Nephron (organoid): ENCODE measurements at regions not wholly inside any gene's neighbourhood (a gene's known extent, or its start where the extent isn't known, plus 50 kb on each side); places are given as distances from the start of the nearest gene placed in this dataset.
A peak's percentile ranks its signal among the peaks of the same experiment; 100 is the strongest.

Source experiments
- H3K27ac Mint-ChIP-seq, 3 experiments: 2 replicates each; pipeline ENCODE4 v1.8.0; 2020; ENCODE audit warnings: mixed read lengths in 3 of 3, mild to moderate bottlenecking in 2 of 3, moderate library complexity in 1 of 3
- H3K27me3 Mint-ChIP-seq: 2 replicates; pipeline ENCODE4 v1.8.0; 2021; ENCODE audit warnings: low read depth, mild to moderate bottlenecking, moderate library complexity, mixed read lengths
- H3K36me3 Mint-ChIP-seq: 2 replicates; pipeline ENCODE4 v1.8.0; 2020; ENCODE audit warnings: low read depth, mixed read lengths
- H3K4me1 Mint-ChIP-seq: 2 replicates; pipeline ENCODE4 v1.8.0; 2020; ENCODE audit warnings: mixed read lengths
- H3K4me3 Mint-ChIP-seq, 3 experiments: 2 replicates each; pipeline ENCODE4 v1.8.0; 2020; ENCODE audit warnings: mild to moderate bottlenecking in 3 of 3, mixed read lengths in 3 of 3, moderate library complexity in 2 of 3
- H3K9me3 Mint-ChIP-seq: 2 replicates; pipeline ENCODE4 v1.8.0; 2020; ENCODE audit warnings: mixed read lengths
- TF ChIP-seq, protein P1 (sequence below), 3 experiments: fragments of 200-600 bp; sonication (generic); IDR thresholded peaks; one replicate each; pipeline ENCODE4 v1.5.0; 2021; ENCODE audit warnings: antibody characterized with exemption in 3 of 3; ENCODE audit not compliant: unreplicated experiment in 3 of 3

DNA sequence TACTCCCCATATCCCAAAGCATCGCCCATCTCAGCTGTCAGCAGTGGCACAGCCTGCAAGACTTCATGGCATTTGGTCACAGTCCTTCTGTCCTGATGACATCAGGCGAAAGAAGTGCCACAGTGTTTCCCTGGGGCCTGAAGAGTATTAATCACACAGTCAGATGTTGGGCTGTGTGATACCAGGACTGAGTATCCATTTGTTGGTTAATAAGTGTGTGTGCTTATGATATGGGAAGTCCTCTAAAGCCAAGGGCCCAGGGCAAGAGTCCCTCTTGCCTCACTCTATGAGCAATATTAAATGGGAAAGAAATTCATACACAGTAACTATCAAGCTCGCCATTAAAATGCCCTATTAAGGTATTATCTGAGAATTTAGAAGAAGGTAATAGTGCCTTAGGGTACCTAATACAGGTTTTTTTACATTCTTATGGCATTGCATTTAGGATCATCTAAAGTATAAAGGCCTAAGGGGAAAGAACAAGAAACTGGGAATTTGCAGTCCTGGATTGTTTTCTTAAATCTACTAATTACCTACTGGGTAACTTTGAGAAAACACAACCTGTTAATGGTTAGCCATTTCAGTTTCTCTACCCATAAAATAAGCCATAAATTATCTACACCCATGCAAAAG lies 204.1 kb upstream of the PREP start:
- H3K9me3 Mint-ChIP-seq, result no peaks in the 10 kb centered on the region
- no peaks in the 10 kb centered on the region for H3K36me3 Mint-ChIP-seq
- H3K4me1 Mint-ChIP-seq, result peaks cover 55% of the 10 kb centered on the region
- H3K4me3 Mint-ChIP-seq, result no peak overlapping the region
- TF ChIP-seq, protein P1, sequence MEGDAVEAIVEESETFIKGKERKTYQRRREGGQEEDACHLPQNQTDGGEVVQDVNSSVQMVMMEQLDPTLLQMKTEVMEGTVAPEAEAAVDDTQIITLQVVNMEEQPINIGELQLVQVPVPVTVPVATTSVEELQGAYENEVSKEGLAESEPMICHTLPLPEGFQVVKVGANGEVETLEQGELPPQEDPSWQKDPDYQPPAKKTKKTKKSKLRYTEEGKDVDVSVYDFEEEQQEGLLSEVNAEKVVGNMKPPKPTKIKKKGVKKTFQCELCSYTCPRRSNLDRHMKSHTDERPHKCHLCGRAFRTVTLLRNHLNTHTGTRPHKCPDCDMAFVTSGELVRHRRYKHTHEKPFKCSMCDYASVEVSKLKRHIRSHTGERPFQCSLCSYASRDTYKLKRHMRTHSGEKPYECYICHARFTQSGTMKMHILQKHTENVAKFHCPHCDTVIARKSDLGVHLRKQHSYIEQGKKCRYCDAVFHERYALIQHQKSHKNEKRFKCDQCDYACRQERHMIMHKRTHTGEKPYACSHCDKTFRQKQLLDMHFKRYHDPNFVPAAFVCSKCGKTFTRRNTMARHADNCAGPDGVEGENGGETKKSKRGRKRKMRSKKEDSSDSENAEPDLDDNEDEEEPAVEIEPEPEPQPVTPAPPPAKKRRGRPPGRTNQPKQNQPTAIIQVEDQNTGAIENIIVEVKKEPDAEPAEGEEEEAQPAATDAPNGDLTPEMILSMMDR (IDR thresholded peaks at IDR 0.05; ENCODE audit: unreplicated experiment in 3 of 3), result no peak
- peak overlapping the region; percentile 59 to 93 (median 66) for H3K27ac Mint-ChIP-seq
- peaks cover 35% of the 10 kb centered on the region for H3K27me3 Mint-ChIP-seq

DNA sequence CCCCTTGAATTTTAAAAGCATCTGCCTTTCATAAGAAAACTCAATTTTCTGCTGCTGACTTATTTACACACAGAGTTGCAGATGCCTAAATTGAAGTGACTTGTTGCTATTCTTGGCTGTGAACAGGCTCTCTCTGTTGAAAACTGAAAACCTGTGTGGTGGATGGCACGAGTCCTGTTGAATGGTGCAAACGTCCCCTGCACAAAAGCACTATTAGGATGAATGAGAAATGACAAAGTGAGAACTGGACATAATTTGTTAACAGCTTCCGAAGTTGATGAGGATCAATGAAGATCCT lies 201.7 kb upstream of the PREP start:
- Mint-ChIP-seq H3K36me3 (no peaks in the 10 kb centered on the region), H3K9me3 (no peaks in the 10 kb centered on the region), H3K27me3 (peaks cover 52% of the 10 kb centered on the region), H3K4me3 (no peak overlapping the region), H3K27ac (peak overlapping the region; percentile 51 to 81 (median 78)), H3K4me1 (peaks cover 68% of the 10 kb centered on the region)
- TF ChIP-seq, protein P1 (IDR thresholded peaks at IDR 0.05; ENCODE audit: unreplicated experiment in 3 of 3), result no peak

DNA sequence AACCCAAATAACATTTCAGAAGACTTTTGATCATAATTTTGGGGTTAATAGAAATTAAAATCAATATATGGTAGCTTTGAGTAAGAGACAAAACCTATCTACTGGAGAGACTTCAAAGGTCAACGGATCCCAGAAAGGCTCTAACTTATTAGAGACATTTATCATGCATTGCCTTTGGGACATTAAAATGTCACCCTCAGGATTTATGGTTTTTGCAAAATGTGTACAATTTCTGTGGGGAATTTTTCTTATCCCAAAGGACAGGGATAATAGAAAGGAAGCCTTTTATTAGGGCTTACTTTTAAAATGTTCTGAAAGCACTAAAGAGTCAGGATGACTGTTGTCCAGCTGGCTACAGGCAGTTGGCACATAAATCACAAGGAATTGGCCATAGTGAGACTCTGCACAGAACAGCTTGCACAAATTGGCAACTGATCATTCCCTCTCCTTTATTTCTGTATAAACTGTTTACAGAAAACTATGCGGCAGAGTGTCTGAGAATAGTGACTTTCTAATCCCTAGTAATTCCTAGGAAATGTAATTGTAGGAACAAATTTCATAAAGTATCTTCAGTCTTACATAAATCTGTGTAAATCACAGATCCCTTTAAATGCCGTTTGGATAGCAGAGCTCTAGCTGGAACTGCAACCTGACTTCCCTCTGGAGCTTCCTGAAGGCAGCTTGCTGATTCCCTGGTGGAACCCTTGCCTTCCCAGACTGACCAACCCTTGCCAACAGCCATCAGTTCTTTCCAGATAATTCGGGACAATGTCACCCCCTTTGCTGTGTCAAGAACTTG lies 201.1 kb upstream of the PREP start:
- TF ChIP-seq, protein P1 (IDR thresholded peaks at IDR 0.05; ENCODE audit: unreplicated experiment in 3 of 3), result no peak
- Mint-ChIP-seq H3K36me3 (no peaks in the 10 kb centered on the region), H3K27me3 (peaks cover 48% of the 10 kb centered on the region), H3K4me1 (peaks cover 63% of the 10 kb centered on the region), H3K27ac (peak overlapping the region; percentile 51 to 81 (median 78)), H3K9me3 (no peaks in the 10 kb centered on the region), H3K4me3 (no peak overlapping the region)

DNA sequence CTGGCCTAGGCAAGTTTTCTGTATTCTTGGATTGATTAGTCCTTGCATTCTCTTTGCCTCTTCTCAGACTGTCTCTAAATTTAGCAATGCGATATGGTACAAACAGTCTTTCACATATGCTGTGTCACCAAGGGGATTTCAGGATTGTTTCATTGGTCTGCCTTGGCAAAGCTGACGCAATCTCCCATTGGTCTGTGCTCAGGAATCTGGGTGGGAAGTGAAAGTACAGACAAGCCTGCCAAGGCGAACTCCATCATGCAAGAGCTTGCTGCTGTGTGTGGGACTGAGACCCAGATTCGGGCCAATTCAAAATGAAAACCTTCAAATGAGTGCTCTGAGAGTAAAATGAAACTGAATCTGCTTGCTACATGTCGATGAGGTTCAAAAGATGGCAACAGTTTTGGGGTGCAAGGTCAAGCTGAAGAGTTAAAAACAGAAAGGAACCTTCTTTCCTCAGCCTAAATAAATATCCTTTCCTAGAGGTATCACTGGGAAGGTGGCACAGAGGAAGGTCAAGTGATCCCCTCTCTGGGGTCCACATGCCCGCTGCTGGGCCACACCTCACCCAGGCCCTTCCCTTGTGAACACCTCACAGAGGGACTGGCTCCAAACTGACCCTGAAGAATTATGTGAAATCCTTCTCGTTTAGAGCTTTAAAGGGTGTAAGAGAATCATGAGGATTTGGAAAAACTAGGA lies 198.8 kb upstream of the PREP start:
- peaks cover 51% of the 10 kb centered on the region for H3K4me1 Mint-ChIP-seq

GRCh38 chr6:105600336-105601260 lies 197.7 kb upstream of the PREP start:
- Mint-ChIP-seq H3K4me3 (no peak overlapping the region), H3K9me3 (no peaks in the 10 kb centered on the region), H3K27me3 (peaks cover 36% of the 10 kb centered on the region), H3K27ac (peak overlapping the region in 1 of 3 experiments; percentile 49), H3K4me1 (peaks cover 50% of the 10 kb centered on the region), H3K36me3 (no peaks in the 10 kb centered on the region)
- TF ChIP-seq, protein P1 (IDR thresholded peaks at IDR 0.05; ENCODE audit: unreplicated experiment in 3 of 3), result no peak

More for the DNA sequence above, 198.8 kb upstream of the PREP start:
- H3K36me3 Mint-ChIP-seq, result no peaks in the 10 kb centered on the region
- peak overlapping the region in 2 of 3 experiments; percentile 18 to 49 for H3K27ac Mint-ChIP-seq
- no peaks in the 10 kb centered on the region for H3K9me3 Mint-ChIP-seq
- peak overlapping the region in 1 of 3 experiments; percentile 17 for H3K4me3 Mint-ChIP-seq
- H3K27me3 Mint-ChIP-seq, result peaks cover 40% of the 10 kb centered on the region
- TF ChIP-seq, protein P1 (IDR thresholded peaks at IDR 0.05; ENCODE audit: unreplicated experiment in 3 of 3), result no peak
